ENCODE measurements at regions not wholly inside any gene's neighbourhood (a gene's known extent, or its start where the extent isn't known, plus 50 kb on each side); places are given as distances from the start of the nearest gene placed in this dataset.

DNA sequence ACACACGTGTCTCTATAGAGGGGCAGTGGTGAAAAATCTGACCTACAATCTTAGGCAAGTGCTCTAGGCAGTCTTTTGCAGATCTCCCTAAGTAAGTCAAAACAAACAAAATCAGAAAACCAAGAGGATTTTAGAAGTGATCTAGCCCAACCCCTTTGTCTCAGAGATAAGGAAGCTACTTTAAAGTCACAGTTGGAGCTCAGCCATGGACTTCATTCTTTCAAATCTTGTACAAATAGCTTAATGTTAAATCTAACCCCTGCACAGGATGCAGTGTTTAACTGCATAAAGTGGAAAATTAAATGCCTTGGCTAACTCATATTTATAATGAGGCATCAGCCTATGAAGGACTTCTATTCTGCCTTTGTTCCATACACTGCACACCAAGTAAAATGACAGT is 135.1 kb upstream of the RFX3 start:
- no peaks in the 10 kb centered on the region for H3K4me1 ChIP-seq
- ChIA-PET CTCF (no interaction called here), POLR2A (no interaction called here)
- no peak overlapping the region for H3K4me3 ChIP-seq
- no peaks in the 10 kb centered on the region for H3K9me3 ChIP-seq
- no peak overlapping the region for H3K4me2 ChIP-seq
- TF ChIP-seq EHMT2 (IDR thresholded peaks at IDR 0.05; ENCODE audit: low read depth) = no peak
- no peak for TF ChIP-seq KDM5A (IDR thresholded peaks at IDR 0.05)
- no peak for ATAC-seq
- no peak overlapping the region for H3K27ac ChIP-seq
- 50% methylated on average over 1 of the region's 1 CpG for WGBS (ENCODE audit: missing lambda C conversion rate)
- no peak for DNase-seq (ENCODE audit: low read depth in 1 of 2, low spot score in 1 of 2)
- FAIRE-seq = no peak

DNA sequence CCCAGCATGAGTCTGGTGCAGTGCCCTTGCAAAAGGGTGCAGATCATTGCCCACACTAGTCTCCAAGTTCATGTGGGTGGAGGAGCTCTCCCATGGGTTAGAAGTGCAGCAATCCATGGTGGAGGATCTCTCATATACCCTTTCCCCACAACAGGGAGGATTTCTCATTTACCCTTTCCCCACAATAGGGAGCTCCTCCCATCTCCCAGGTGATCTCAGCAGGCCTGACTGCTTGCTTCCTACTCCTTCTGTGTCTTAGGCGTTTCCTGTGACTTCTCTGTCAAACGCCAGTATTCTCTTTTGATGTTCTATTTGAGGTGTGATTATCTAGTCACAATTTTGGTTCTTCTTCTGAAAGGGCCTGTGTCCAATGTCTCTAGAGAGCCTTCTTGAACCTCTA is 133.8 kb upstream of the RFX3 start:
- ATAC-seq = no peak
- DNase-seq (ENCODE audit: low read depth in 1 of 2, low spot score in 1 of 2) = no peak
- ChIA-PET CTCF (interaction anchor here (0.6 kb wide), 1 partner anchor 22 kb away, joined by 3 read pairs; no protein-coding TSS in a partner anchor), POLR2A (no interaction called here)
- TF ChIP-seq, protein P1, sequence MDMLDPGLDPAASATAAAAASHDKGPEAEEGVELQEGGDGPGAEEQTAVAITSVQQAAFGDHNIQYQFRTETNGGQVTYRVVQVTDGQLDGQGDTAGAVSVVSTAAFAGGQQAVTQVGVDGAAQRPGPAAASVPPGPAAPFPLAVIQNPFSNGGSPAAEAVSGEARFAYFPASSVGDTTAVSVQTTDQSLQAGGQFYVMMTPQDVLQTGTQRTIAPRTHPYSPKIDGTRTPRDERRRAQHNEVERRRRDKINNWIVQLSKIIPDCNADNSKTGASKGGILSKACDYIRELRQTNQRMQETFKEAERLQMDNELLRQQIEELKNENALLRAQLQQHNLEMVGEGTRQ (IDR thresholded peaks at IDR 0.05) = no peak
- TF ChIP-seq RARB (CRISPR knock-in tag; IDR thresholded peaks at IDR 0.05) (no peak), MAFK (IDR thresholded peaks at IDR 0.05; ENCODE audit: partially characterized antibody) (no peak), CBX2 (IDR thresholded peaks at IDR 0.05; ENCODE audit: borderline replicate concordance, low read depth) (no peak), FOSL2 (IDR thresholded peaks at IDR 0.05) (no peak), FOSL2 (CRISPR knock-in tag; IDR thresholded peaks at IDR 0.05) (no peak), EP300 (IDR thresholded peaks at IDR 0.05) (no peak), ZFP36 (IDR thresholded peaks at IDR 0.05; ENCODE audit: borderline replicate concordance, partially characterized antibody) (no peak), KDM1A (IDR thresholded peaks at IDR 0.05; ENCODE audit: low read depth) (no peak), FOSB (CRISPR knock-in tag; IDR thresholded peaks at IDR 0.05) (no peak), JUN (IDR thresholded peaks at IDR 0.05) (no peak)
- TF ChIP-seq, protein P2, sequence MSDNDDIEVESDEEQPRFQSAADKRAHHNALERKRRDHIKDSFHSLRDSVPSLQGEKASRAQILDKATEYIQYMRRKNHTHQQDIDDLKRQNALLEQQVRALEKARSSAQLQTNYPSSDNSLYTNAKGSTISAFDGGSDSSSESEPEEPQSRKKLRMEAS (IDR thresholded peaks at IDR 0.05) = no peak
- Histone ChIP-seq H3K4me2 (no peak overlapping the region), H3K4me1 (no peaks in the 10 kb centered on the region), H3K9me3 (no peaks in the 10 kb centered on the region), H3K27ac (no peak overlapping the region), H3K4me3 (no peak overlapping the region)
- FAIRE-seq = no peak
- 55% methylated on average over 2 of the region's 2 CpGs for WGBS (ENCODE audit: missing lambda C conversion rate)

DNA sequence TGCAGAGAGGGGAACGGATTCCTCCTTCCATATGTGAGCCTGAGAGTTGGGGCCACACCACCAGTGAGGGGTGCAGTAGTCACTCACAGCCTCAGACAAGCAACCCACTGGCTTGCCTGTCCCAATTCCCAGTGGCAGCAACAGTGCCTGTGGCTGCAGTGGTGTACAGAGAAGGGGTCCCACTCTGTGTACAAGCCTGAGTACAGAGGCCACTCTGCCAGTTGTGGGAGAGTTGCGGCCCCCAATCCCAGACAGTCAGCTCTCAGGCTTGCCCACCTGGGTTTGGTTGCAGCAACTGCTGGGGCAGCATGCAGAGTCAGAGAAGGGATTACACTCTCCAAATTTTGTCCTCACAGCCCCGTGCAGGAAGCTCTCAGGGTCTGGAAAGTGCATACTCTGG is 133.2 kb upstream of the RFX3 start:
- FAIRE-seq (no peak), ATAC-seq (0 out of 6 replicates have a peak, but pooled peaks of 1 of the 2 experiments have one; percentile 19), DNase-seq (ENCODE audit: low read depth in 1 of 2, low spot score in 1 of 2) (no peak)
- ChIA-PET POLR2A (no interaction called here), CTCF (interaction anchor here (0.6 kb wide), 1 partner anchor 23 kb away, joined by 3 read pairs; no protein-coding TSS in a partner anchor)
- TF ChIP-seq FOSB (CRISPR knock-in tag; IDR thresholded peaks at IDR 0.05) (no peak), POLR2A (IDR thresholded peaks at IDR 0.05; ENCODE audit: low read length) (no peak), SMC3 (IDR thresholded peaks at IDR 0.05) (no peak)
- TF ChIP-seq, protein P2 (IDR thresholded peaks at IDR 0.05) = no peak
- Histone ChIP-seq H3K4me2 (no peak overlapping the region), H3K4me3 (no peak overlapping the region), H3K4me1 (no peaks in the 10 kb centered on the region), H3K9me3 (no peaks in the 10 kb centered on the region), H3K27ac (no peak overlapping the region)
- WGBS (ENCODE audit: missing lambda C conversion rate) = 35% methylated on average over 3 of the region's 3 CpGs

DNA sequence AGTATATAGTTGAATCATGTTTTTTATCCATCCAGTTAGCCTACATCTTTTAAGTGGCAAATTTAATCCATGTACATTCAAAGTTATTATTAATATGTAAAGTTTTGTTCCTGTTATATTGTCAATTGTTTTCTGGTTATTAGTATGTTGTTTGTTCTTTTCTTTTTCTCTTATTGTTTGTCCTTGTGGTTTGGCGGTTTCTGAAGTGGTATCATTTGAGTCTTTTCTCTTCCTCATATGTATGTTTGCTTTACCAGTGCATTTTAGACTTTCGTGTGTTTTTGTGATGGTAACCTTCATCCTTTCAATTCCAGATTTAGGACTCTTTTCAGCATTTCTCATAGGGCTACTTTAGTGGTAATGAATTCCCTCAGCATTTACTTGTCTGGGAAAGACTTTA is 130.4 kb upstream of the RFX3 start:
- TF ChIP-seq BHLHE40 (IDR thresholded peaks at IDR 0.05; ENCODE audit: low read depth, low read length) = no peak
- TF ChIP-seq, protein P3, sequence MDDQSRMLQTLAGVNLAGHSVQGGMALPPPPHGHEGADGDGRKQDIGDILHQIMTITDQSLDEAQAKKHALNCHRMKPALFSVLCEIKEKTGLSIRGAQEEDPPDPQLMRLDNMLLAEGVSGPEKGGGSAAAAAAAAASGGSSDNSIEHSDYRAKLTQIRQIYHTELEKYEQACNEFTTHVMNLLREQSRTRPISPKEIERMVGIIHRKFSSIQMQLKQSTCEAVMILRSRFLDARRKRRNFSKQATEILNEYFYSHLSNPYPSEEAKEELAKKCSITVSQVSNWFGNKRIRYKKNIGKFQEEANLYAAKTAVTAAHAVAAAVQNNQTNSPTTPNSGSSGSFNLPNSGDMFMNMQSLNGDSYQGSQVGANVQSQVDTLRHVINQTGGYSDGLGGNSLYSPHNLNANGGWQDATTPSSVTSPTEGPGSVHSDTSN (IDR thresholded peaks at IDR 0.05) = no peak
- no peaks in the 10 kb centered on the region for H3K4me1 ChIP-seq
- no peak overlapping the region for H3K4me3 ChIP-seq
- DNase-seq (ENCODE audit: low read depth in 1 of 2, low spot score in 1 of 2) = no peak
- H3K27ac ChIP-seq = no peak overlapping the region
- no peaks in the 10 kb centered on the region for H3K9me3 ChIP-seq
- ATAC-seq = no peak
- 46% methylated on average over 2 of the region's 2 CpGs for WGBS (ENCODE audit: missing lambda C conversion rate)
- CTCF ChIA-PET = no interaction called here
- FAIRE-seq = no peak
- POLR2A ChIA-PET = no interaction called here
- no peak overlapping the region for H3K4me2 ChIP-seq
